GM19043 (cell line): ENCODE measurements at regions not wholly inside any gene's neighbourhood (a gene's known extent, or its start where the extent isn't known, plus 50 kb on each side); places are given as distances from the start of the nearest gene placed in this dataset.

Experiments used
- ATAC-seq: cut with Tn5 transposase; IDR thresholded peaks from one replicate; pipeline ENCODE4 v1.9.1; 2021; ENCODE audit warnings: low read depth; ENCODE audit not compliant: unreplicated experiment

DNA sequence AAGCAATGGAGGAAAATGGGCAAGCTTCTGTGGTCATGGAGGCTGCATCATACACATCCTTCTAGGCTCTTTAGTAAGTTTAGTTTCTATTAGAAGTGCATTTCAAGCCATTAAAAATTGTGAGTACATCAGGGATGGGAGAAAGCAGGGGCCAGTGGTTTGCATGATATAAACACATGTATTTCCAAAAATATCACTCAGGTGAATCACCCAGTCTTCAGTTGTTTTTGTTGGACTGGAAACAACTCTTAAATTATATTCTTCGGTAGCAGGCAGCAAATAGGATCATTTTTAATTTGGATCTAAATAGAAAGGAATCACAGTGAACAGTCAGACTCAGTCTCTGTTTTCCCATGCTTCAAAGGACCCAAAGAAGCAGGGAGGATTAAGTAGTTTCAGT lies 657.9 kb downstream of the TLR4 start:
- ATAC-seq, result no peak

GRCh38 chr9:118362596-118362995 lies 658.4 kb downstream of the TLR4 start:
- ATAC-seq, result no peak

- ATAC-seq, result no peak
Observed at GRCh38 chr9:118364266-118365106, 660.3 kb downstream of the TLR4 start.

DNA sequence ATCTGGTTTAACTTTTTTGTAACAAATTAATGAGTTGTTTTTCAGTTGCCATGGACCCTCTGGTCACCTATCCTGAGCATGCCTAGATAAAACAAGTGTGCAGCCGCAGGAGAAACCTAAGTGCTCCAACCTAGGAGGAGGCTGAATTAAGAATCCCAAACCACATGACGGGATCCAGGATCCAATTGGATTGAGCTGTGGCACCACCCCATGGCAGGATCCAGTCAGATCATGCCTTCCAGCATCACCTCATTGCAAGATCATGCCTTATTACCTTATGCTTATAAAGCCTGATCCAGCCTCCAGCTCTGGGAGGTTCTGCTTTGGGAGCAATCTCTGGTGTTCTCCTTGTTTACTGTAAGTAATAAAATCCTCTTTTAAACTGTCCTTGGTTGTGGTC lies 662.0 kb downstream of the TLR4 start:
- ATAC-seq, result no peak

DNA sequence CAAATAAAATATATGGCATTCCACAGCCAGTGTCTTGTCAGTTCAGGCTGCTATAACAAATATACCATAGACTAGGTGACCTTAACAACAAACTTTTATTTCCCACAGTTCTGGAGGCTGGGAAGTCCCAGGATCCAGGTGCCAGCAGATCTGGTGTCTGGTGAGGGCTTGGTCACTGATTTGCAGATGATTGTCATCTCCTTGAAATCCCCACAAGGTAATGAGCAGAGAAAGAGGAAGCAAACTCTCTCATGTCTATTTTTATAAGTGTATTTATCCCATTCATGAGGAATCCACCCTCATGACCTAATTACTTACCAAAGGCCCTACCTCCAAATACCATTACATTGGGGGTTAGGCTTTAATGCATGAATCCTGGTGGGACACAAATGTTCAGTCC lies 663.2 kb downstream of the TLR4 start:
- no peak for ATAC-seq

DNA sequence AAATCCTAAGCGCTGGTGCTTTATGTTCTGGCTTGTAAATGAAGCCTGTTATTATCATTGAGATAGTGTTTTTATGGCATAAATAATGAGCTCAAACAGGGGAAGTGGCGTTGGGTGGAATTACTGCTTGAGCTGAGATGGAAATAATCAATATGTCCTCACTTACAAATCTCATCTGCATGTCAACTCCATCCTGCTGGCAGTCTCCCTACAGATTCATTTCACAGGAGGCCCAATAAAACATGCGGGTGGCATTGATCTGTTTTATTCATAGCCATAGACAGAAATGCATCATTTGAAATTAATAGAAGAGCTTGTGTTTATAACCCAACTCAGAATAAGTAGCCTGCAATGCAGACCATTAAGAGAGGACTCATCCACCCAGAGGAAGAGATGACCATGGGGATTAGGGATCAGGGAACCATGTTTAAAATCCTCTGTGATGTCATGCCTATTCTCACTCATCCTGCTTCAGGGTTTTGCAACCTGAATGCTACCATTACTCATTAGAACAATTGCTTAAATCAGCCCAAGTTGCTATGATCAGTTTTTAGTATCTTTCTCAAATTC lies 680.4 kb downstream of the TLR4 start:
- ATAC-seq, result no peak

DNA sequence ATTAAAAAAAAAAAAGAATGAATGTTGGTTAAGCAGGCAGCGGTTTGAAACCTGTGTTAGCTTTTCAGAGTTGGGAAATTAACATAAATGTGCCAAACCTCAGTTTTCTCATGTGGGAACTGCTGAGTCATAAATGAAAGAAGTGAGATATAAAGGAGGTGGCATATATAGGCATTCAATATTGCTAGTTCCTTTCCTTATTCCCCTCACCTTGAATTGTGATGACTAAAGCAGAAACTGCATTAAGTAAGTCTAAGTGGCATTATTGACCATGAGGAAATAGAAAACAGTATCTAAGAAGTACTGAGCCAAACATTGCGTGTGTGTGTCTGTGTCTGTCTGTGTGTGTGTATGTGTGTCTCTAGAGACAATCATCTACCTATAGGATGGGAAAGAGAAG lies 691.2 kb downstream of the TLR4 start:
- ATAC-seq, result peak; percentile 52

- no peak for ATAC-seq
Observed at GRCh38 chr9:118401546-118401945, 697.3 kb downstream of the TLR4 start.

- no peak for ATAC-seq
Observed at GRCh38 chr9:118414676-118415075, 710.5 kb downstream of the TLR4 start.

GRCh38 chr9:118418887-118419565 lies 714.8 kb downstream of the TLR4 start:
- ATAC-seq, result no peak

DNA sequence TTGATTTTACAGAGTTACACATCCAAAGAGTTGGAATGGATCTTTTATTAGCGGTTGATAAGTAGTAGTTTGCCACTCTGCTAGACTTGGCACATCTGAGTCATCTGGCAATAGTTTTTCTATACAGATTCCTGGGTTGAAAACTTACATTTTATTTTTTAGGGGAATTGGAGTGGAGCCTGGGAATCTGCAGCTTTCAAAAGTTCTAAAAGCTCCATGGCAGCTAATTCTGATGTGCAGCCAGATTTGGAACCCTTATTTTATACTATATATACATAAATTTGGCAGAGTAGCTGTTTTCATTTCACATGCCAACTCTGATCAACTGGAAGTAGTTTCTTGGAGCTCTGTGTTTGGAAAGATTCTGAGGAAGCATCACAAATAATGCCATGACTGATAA lies 715.5 kb downstream of the TLR4 start:
- ATAC-seq, result no peak

DNA sequence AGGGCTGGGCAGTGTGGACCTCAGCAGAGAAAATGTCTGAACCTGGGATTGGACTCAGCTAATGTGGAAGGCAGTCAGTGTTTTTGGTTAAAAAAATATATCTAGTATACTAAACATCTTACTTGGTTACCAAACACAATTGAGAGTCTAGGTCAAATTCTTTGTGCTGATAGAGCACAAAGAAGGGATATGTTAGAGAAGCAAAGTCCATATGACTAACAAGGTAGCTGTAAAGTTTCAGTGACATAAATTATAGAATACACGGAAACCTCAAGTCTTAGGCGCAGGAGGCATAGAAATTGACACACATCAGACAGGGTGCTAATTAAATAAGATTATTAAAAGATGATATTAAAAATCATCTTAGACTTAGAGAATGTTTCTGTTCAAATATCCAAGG lies 718.3 kb downstream of the TLR4 start:
- ATAC-seq, result no peak

DNA sequence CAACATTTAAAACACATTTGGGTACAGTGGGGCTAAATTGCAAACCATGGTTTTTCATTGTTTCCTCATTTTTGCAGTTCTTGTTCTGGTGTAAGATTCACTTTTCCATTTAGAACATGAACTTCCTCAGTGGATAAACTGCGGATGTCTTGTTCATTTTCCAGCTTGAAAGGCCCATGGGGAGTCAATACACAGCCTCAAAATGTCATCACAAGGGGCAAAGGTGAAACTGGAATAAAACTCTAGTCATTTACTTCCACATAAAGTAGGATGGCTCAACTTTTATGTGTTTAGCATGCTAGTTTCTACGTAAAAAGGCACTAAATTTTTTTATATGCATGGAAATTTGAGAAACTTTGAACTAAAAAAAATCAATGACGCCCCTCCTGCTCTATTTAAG lies 718.8 kb downstream of the TLR4 start:
- ATAC-seq, result no peak

GRCh38 chr9:118423721-118424120 lies 719.5 kb downstream of the TLR4 start:
- ATAC-seq, result no peak

DNA sequence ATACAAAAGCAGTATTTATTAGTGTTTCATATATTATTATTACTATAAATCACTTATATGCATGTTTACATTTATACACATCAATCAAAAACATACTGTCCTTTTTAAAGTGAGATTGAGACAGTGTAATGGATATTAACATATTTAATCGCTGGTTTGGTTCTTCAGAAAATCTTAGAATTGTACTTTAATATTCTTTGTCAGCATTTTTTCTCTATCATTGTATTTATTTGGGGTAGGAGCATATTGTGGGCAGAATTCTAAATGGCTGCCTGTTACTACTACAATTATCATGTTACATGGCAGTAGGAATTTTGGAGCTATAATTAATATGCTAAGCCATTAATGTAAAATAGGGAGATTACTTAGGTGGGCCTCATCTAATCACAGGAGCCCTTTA lies 722.6 kb downstream of the TLR4 start:
- ATAC-seq, result no peak

DNA sequence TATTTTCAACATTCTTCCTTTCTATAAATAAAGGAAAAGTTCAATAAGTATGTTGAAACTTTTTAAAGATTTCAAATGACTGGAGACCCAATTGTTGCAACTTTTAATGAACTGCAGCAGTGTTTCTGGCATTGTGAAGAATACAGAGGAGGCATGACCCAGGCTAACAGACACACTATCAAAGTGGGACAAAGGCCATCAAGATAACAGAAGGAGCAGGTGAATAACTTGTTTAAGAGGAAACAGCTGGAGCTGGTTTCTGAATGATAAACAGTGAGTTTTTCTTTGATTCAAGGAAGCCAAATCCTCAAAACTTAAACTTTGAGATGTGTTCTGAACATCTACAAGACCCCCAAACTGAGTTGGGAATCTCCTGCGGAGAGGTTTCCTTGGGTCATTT lies 734.6 kb downstream of the TLR4 start:
- ATAC-seq, result no peak

DNA sequence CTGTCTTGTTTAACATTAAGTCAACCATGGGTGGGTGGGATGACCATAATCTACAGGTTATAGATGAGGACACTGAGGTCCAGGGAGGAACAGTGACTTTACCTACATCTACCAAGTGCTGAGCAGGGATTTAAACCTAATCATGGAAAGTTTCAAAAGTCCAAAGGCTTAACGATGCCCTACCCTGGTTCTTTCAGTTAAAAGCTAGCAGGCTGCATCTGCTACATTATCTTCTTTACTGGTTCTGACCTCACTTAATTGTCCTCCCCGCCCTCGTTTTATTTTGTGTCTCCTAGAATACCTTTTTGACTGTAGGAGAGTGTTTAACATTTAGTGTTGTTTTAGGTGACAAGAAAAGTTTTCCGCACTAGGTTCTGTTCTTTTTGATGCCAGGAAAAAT lies 735.2 kb downstream of the TLR4 start:
- no peak for ATAC-seq

DNA sequence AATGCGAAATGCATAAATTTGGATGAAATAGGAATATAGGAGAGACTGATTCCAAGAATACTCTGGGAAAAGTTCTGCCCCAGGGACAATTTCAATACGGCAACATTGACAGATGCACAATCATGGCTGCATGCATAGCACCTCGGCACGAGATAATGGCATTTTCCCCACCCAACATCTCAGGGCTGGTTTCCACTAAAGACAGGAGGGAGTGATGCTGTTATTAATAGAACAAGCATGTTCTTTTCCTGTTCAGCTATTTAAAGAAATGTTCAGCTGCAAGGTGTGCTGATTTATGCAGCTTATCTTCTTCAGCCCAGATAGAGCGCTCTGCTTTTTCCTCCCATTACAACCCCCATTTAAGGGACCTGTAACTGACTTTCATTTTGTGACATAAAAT lies 740.2 kb downstream of the TLR4 start:
- ATAC-seq, result no peak

DNA sequence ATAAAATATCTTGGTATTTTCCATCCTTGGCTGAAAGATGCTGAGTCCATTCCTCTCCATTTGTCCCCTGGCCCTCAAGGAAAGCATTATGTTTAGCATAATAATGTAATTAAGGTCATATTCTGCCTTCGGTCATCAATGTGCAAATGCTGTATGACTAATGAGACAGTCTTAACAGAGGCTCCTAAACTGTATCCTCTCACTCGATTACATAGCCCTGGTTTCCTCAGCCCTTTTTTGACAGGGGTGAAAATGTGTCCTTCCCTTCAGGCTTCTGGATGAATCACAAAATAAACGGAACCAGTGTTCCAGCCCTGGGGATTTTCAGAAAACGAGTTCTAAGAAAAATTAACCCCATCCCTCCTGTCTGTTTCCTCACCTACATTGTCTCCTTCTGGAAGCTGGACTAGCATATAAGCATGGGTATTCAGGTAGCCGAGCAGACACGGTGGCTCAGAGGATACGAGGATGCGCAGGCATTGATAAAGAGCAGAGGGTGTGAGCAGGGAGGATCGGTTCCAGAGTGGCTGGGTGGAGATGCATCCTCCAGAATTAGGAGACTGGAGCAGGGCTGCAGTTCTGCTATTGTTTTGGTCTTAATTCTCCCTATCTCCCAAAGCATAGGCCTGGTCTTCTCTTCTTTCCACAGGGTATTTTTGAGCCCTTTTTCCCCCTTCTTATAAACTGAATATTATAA lies 742.9 kb downstream of the TLR4 start:
- no peak for ATAC-seq

DNA sequence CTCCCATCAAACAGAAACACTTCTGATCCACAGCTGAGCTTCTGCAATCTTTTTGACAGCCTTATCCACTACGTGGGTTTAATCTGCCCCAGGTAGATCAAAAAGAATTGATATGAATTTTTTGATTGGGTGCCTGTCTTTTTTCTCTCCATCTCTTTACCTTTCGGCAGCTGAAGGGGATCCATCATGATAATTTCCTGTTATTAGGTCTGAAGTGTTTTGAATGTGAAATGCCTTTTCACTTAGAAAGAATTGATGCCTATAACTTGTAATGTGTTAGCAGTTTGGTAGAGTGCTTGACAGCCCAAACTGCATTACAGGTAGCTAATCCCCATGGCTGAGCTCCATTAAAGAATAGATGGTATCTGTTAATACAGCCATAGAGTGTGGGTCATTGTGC lies 745.4 kb downstream of the TLR4 start:
- ATAC-seq, result no peak

DNA sequence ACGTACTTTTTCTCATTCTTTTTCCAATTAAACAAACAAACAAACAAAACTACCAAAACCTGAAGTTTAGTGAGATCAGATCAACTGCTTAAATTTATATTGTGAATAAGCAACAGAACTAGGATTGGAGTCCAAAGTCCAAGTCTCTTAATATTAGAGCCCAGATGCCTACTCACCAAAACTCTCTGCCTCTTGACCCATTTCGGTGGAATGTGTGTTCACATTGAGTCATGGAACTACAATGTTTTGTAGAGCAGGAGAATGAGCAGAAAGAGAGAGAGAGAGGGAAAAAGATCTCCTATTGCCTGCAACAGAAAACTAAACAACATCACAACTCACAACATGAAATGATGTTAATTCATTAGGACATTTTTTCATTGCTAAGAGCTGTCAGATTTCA lies 751.1 kb downstream of the TLR4 start:
- ATAC-seq, result no peak
